Stimulated activated CD8-positive, alpha-beta memory T cell treated with anti-CD3 and anti-CD28 coated beads, Interleukin-15, amount 100 ng/mL, for 4 hours (primary cell): ENCODE measurements at regions not wholly inside any gene's neighbourhood (a gene's known extent, or its start where the extent isn't known, plus 50 kb on each side); places are given as distances from the start of the nearest gene placed in this dataset.

Experiments
- DNase-seq, 2 donors: peaks; one replicate each; pipeline ENCODE4 v3.0.0-alpha.2; 2020; ENCODE audit warnings: low read depth in 2 of 2

DNA sequence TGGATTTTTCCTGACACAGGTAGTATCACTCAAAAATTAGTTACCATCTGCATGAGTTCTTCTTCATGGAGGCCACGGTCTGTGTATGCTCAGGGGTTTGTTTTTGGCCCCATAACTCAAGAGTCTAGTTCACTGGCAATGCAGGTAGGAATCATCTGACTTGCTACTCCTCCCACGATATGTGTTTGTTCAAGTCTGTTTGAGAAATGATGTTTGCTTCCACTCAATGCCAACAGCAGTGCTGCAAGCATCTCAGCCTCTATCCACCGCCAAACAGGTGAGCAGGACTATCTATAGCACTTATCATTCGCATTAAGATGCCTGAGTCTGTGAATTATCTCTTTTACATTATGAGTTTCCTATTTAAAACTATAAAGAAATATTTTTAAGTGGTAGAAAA, 264.8 kb upstream of the PTGER4 start:
- DNase-seq: no peak

DNA sequence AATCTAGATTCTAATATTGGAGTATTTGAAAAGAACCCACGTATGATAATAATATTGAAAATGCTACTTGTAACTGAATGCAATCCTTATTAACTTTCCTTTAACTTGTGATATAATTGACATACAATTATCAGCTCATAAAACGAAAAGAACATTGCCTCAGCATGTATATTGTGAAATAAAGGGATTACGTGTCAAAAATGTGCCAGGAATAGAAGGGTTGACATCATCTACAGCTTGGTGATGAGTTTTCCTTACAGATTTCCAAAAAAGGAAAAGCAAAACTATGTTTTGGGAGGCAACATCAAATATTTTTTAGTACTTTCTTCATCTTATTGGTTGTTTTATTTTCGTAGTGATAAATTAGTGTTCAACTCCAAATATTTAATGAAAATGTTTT, 266.0 kb upstream of the PTGER4 start:
- DNase-seq: no peak

DNA sequence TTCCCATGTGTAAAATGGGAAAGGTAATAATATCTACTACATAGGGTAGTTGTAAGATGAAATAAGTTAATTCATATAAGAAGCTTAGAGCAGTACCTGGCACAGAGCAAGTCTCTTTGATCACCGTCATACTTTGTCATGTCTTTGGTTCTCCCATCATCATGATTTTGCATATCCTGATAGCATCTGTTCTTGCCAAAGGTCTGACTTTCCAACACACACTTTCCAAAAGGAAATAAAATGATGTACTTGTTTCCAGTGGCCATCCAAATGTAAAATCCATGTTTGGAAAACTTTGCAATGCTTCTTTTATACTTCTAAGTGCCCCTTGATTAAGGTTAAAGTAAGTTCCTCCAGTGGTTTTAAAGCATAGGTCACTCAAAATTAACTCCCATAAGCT, 266.9 kb upstream of the PTGER4 start:
- no peak for DNase-seq

DNA sequence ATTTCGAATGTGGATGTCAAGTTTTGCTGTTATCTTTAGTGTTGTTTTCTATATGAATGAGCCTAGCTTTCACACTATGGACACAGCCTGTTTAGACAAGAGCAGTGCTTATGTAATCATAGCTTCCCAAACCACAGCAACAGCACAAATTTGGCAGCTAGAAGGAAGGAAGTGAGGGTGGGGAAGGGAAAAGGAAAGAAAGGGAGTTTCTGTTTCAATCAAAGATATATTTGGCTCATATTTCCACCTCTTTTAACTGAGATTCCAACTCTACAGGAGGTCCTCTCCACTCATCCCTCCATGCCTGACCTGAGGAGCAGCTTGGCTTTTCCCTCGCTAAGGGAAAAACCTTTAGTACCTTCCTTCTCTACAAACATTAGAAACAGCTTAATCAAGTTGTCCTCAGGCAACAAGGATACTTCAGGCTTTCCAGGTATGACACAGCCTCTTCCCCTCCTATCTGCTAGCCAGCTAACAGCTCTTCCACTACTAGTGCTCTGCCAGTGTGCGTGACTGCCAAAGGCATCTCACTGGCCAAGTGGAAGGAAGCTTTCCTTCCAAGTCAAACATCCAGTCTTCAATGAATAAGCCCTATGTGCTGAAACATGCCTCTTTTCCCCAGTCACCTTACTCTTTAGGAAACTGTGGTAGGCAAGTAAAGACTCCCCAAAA, 268.6 kb upstream of the PTGER4 start:
- DNase-seq: no peak

DNA sequence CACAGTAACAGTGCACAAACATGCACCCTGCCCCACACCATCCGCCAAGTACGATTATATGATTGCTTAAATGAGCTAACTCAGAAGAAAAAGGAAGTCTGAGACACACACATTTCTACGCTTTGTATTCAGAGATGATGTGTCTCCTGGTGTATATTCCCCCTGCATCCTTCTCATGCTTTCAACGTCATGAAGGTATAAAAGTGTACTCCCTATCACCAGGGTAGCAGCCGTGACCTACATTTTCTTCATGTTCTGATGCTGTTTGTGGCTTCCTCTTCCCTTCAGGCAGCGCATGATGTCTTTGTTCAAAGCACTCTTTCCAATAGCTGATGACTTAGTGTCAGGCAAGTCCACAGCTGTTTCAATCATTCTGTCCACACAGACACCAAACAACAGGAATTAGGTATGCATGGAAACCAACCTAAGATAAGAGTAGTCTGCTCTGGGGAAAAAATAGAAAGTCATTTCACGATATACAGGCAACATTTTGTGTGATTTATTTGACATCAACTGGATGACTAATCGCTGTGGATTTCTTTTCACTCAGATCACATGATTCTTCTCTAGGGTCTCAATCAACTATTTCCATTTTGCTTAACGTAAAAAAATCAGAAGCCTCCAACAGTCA, 269.4 kb upstream of the PTGER4 start:
- DNase-seq: peak in 1 of 2 donors; percentile 46

DNA sequence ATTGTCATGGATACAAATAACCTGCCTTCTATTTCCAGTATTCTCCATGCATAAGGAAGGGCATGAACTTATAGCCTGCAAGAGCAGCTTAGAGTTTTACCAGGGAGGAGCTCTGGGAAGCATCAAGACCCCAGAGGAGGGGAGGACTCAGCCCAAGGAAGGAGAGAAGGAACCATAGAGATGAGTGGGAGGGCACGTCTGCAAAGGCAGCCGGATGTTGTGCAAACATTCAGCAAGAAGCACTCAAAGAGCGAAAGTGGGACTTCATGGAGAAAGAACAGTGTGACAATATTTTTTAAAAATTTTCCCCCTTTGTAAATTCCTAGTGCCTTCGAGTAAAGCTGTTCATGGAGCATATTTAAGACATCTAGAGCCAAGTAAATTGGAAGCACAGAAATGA, 270.1 kb upstream of the PTGER4 start:
- DNase-seq: no peak

DNA sequence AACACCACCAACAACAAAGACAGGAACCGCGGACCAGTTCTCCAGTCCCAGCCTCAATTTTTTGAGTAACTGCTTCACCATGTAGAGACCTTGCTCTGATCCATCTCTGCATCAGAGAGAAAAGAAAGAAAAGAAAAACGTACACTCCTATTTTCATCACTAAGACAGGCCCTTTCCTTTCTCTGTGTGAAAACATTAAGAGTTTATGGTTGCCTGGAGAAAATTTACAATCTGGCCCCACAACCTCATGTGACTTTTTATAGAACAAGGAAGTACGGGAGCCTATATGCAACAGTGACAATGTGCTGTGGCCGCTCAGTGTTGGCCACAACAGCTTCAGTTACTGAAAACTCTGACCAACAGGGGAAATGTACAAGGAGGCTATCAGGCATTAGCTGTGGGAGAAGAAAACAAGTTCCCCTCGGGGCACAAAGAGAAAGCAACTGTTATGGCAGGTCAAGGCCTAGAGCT, 272.9 kb upstream of the PTGER4 start:
- DNase-seq: no peak

DNA sequence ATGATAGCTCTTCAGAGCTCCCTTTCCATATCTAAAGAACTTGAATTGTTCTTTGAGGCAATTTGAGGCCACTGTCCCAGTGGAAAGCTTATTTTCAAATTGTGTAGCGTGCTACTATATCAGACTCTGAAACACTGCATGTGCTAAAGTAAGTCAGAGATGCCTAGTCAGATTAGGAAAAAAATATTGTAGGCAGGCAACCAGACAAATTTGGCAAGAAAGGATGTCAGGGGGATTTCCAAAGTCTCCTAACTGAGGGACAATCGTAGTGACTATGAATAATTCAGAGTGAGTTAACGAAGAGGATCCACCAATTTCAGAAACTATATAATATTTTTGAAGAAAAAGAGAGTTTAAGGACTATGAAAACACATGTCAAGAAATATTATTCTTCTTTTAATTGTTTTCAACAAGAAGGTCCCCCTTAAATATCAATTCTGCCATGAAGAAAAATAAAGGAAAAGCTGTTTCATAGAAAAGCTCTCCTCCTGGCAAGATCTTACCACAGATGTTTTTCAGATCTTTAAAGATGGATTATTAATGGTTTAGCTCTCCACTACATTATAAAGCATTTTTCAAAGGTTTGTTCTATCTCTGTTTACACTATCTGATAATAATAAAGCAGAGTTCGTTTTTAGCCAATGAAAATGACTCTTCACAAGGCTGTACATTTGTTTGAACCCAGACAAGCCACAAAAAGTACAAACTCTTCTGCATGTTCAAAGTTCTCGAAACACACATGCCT, 273.5 kb upstream of the PTGER4 start:
- no peak for DNase-seq

DNA sequence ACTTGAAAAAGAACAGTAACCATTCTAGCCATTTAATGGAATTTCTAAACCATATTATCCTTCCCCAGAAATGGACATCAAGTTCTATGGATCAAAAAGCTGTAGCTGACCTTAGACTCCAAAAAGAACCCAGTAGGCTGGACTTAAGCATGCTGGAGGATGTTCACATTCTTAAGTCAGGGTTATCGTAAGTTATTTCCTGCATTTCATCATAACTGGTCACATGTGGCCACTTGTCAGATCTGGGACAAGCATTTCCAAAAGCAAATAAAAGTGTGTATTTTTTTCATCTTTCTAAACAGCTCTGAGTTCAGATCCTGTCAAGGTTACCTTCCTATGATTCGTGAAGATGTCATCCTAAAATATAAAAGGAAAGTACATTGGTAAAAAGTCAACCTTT, 274.5 kb upstream of the PTGER4 start:
- DNase-seq: no peak

DNA sequence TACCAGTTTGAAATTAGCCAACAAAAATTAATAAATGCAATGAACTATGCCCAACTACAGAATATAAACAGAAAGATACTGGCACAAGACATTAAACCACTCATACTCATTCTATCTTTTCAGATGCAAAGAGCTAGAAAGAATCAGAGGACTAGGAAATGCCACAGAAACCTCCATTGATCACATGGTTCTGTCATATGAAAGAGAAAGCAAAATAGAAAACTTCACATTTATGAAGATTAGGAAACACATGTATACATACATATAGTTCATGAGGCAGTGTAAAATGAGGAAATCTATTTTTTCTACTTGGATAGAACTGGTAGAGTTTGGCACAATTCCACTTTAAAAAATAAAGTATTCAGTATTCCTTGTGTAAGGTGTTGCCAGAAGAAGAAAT, 275.1 kb upstream of the PTGER4 start:
- no peak for DNase-seq

DNA sequence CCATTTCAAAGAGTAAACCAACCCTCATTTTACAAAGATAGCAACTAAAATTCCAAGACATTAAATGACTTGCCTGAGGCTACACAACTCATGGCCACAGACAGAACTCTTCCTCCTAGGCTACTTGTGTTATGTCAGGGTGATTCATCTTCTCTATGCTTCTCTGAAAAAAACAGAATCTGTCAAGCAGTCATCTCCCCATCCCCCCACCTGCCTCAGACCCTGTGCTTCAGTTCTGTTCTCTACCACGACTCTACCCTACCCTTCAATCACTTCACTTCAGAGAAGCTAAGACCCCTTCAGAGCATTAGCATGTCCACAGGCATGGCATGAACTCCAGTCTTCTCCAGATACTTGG, 277.7 kb upstream of the PTGER4 start:
- no peak for DNase-seq

DNA sequence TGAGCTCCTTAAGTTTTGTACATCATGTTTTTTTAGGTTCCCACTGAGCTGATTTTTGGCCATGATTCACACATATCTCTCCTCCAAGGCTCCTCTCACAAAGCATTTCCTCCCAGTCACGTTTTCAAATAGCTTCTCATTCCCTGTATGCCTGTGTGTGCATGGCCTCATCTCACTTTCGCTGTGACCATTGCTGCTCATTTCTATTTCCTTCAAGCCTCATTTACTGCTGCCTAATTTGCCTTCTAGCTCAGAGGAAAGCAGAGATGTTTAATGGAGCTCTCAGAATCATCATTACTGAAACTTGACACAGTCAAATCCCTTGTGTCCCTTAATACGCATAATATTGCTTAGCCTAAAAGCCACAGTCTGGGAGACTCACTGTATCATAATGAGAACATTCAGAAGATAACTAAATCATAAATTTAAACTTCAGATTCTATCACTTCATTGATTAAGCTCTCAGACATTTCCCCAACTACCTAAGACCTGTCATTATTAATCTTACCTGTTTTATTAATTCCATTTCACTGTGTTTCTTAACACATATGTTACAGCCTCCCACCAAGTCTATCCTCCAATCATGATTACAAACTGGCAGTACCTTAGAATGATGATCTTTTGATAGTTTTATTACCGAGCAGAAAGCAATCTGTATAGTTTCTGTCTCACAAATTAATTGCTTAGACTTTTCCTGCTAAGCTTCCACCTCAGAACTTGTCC, 278.3 kb upstream of the PTGER4 start:
- DNase-seq: no peak

DNA sequence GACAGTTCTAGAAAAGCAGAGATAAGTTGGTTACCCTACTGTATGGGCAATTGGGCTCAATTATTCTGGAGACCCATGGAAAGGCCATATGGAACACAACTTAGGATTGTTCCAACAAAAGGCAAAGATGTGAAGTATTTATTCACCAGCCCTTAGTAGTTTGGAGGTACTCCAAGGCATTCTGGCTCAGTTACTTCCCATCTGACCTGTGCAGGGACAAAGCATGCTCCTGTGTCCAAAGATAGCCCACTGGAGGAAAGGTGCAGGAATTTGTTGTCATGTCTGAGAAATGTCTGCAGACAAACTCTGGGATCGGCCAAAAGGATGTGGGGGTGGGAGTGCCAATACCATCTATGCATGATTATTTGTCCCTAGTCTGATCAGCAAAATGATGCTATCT, 279.5 kb upstream of the PTGER4 start:
- DNase-seq: no peak

DNA sequence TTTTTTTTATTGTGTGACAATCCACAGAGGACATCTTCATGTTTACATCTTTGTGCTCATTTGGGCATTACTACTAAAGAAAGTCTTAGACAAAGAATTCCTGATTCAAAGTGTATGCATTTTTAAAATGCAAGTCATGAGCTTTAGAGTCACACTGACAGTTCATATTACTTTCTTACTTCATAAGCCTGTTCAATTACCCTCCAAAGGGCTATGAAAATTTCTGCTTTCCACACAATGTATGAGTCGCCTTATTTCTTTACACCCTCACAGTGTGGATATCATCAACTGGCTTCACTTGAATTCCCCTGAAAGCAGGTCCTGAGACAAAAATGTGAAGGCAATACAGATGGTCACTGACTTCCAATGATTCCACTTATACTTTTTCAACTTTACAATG, 280.4 kb upstream of the PTGER4 start:
- no peak for DNase-seq

DNA sequence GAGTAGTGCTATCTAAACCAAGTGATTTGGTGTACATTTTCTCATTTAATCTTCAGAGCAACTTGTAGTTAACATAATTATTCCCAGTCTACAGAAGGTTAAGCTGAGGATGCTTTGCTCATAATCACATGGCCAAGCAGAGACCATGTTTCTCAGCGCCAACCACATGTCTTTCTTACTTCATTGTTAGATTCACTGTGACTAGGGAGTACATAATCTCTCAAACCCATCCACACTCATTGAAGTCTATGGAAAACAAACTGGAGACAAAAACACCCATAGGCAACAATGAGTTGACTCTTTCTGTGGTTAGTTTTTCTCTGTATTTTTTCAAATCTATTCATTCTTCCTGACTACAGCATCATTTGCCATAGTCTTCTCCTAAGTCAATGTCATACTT, 281.7 kb upstream of the PTGER4 start:
- DNase-seq: no peak

DNA sequence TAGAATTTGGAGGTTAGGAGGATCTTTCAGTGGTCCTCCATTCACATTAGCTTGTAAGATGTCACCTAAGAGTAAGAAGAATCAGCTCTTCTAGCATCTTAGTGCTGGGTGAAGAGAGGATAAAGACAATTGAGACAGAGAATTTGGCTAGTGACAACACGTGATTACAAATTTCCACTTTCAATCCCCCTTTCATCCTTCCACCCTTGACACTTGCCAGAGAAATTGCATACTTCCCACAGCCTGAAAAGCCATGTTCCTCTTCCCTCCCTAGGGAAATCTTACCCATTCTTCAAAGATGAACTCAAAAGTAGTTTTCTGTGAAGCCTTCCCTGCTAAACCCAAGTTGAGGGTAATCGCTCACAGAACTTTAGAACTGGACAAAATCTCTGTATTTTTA, 282.6 kb upstream of the PTGER4 start:
- no peak for DNase-seq

DNA sequence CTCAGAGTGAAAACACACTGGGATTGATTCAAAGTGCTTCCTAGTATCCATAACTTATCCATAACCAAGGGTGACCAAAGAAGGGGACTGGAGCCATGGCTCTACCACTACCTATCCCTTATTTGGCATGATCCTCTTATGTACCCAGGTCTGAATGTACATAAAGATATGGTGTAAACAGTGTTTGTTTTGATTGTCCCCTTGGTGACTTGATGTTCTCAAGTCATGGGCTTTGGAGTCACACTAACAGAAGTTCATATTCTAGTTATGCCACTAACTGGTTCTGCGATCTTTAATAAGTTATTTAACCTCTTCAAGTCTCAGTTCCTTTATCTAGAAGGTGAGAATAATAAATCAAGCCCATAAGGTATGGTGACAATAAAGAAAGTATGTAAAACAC, 283.4 kb upstream of the PTGER4 start:
- no peak for DNase-seq

DNA sequence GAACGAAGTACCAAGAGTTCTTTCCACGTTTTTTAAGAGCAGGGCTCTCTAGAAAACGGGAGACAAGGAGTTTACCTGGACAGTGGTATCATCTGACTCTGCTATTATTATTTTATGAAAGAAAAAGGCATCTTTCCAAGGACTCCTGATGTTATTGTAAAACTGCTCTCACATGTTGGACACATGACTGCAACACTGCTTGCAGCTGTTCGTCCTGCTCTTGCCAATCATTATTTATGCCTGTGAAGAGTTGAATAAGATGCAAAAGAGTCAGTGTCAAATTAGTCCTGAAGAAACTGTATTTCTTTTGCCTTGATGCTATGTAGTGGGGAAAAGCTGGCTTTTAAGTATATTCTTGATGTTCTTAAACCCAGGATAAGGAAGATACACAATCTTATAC, 284.5 kb upstream of the PTGER4 start:
- no peak for DNase-seq

DNA sequence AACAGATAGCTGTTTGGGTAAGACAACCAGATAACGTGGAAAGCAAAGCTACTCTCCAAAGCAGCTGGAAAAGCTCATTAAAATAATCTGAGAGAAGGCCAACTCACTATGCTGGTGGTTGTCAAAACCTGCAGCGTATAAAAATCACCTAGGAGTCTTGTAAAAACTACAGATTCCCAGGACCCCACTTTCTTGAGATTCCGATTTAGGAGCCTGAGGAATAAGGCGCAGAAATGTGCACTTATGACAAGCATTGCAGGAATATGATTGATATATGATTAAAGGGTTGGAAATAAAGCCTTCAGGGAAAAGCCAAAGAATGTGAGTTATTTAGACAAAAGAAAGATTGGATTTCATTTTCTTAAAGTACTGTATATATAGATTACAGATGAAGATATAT, 285.0 kb upstream of the PTGER4 start:
- DNase-seq: no peak

DNA sequence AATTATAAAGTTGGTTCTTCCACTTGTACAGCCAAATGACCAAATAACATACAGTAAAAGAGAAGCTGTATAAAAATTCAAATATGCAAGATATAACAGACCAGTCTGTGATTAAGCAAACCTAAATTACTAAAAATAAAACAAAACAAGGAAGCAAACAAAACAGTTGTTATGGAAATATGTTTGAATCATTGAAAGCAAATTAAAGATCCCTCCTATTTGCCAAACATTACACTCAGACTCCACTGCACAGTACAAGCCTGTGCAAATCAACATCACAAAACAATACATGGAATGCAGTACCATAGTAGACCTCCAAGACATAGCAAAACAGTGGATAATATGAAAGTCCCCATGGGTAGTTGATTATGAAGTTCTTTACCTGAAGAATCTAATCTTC, 288.1 kb upstream of the PTGER4 start:
- DNase-seq: no peak

DNA sequence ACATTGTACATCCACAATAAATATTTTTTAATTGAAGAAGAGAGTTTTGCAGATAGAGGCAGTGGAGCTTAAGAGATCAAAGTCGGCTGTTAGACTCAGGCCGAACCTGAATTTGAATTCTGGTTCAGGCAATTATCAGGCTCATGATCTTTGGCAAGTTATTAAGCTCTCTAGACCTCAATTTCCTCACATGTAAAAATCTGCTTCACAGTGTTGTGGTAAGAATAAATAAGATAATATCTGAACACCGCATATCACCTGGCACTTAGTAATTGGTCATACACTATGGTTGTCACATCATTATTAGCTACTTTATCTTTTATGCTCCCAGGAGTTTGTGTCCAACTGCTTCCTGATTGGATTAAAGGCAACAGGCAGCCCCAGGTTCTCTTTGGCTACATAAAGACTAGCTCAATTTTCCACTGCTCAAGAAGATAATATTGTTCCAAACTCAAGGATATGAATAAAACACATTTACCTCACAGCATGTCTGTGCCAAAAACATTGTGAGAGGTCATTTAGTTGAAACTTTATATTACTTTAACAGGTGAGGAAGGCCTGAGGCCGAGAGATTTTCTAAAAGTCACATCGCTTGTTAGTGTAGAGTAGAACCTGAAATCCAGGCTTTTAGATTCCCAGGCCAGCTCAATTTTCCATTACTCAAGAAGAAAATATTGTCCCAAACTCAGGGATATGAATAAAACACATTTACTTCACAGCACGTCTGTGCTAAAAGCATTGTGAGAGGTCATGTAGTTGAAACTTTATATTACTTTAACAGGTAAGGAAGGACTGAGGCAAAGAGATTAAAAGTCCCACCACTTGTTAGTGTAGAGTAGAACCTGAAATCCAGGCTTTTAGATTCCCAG, 289.2 kb upstream of the PTGER4 start:
- DNase-seq: no peak

DNA sequence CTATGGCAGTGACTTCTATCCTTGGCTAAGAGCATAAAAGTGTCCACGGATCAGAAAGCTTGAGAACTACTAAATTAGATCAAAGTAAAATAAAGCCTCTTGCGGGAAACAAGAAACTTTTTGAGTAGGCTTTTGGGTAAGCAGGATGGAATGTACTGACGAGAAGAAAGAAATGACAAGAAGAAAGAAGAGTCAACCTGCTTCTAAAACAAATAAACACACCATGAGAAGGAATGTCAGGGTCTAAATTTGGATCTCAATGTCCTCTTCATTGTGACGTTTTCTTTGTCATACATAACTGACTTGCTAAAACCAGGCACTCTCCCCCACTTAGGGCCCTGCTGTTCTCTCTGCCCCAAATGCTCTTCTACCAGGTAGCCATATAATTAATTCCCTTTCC, 290.1 kb upstream of the PTGER4 start:
- DNase-seq: no peak
